Activated CD8-positive, alpha-beta T cell treated with anti-CD3 and anti-CD28 coated beads, Interleukin-2, amount 10 ng/mL, durations not matched to agents 7 days and 5 days (primary cell): ENCODE measurements at regions not wholly inside any gene's neighbourhood (a gene's known extent, or its start where the extent isn't known, plus 50 kb on each side); places are given as distances from the start of the nearest gene placed in this dataset.
"Not testable (repeated sequence)": the region's sequence is repeated elsewhere in the genome, so short reads cannot be mapped to it uniquely, and the experiment has no call there.

ENCODE experiments used
- ATAC-seq: fragments of 150-1000 bp; cut with Tn5 transposase; one replicate; pipeline ENCODE4 v1.10.0; 2021; ENCODE audit warnings: moderate library complexity
- CTCF ChIA-PET: fragments of 350-600 bp; sonication (Branson Sonifier 250); formaldehyde crosslinking; loops from one replicate; lab custom pipeline; 2021; ENCODE audit warnings: antibody characterized with exemption; lab: Charles Lee
- POLR2A ChIA-PET: fragments of 350-600 bp; sonication (Branson Sonifier 250); formaldehyde crosslinking; loops from one replicate; lab custom pipeline; 2021; ENCODE audit warnings: antibody characterized with exemption; lab: Charles Lee
- DNase-seq: peaks from one replicate; pipeline ENCODE4 v3.0.0-alpha.2; 2020
- H3K27ac Mint-ChIP-seq: one replicate; pipeline ENCODE4 v1.8.0; 2021; ENCODE audit warnings: mild to moderate bottlenecking, mixed read lengths
- H3K27me3 Mint-ChIP-seq: one replicate; pipeline ENCODE4 v1.8.0; 2021; ENCODE audit warnings: low read depth, mixed read lengths
- H3K36me3 Mint-ChIP-seq: one replicate; pipeline ENCODE4 v1.8.0; 2021; ENCODE audit warnings: low read depth, mixed read lengths
- H3K4me1 Mint-ChIP-seq: one replicate; pipeline ENCODE4 v1.8.0; 2021; ENCODE audit warnings: low read depth, mixed read lengths
- H3K4me3 Mint-ChIP-seq: one replicate; pipeline ENCODE4 v1.8.0; 2021; ENCODE audit warnings: mild to moderate bottlenecking, mixed read lengths
- H3K9me3 Mint-ChIP-seq: one replicate; pipeline ENCODE4 v1.8.0; 2022; ENCODE audit warnings: mixed read lengths; ENCODE audit not compliant: insufficient read depth

DNA sequence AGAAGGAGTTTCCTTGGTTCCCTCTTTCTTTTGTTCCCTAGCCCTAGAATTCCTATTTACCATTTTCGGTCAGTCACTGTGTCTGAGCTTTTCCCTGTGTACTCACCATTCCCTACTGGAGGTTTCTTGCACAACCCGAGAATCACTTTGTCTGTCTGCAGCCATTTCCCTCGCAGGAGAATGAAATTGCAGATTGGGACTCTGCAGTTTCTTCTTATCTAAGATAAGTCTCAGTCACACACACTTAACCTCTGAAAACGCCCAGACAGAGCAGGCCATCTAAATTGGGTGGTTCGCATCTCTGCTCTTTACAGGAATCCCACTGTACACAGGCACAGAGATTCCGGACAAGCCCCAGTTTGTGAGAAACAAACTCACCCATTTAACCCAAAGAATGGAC is 58.6 kb upstream of the CNTNAP2 start:
- no peak overlapping the region for H3K27ac Mint-ChIP-seq
- H3K36me3 Mint-ChIP-seq, result no peaks in the 10 kb centered on the region
- H3K4me1 Mint-ChIP-seq, result no peaks in the 10 kb centered on the region
- ATAC-seq (no peak), DNase-seq (no peak)
- no peak overlapping the region for H3K4me3 Mint-ChIP-seq
- ChIA-PET POLR2A (no interaction called here), CTCF (no interaction called here)
- peaks cover 6% of the 10 kb centered on the region for H3K9me3 Mint-ChIP-seq
- no peaks in the 10 kb centered on the region for H3K27me3 Mint-ChIP-seq

DNA sequence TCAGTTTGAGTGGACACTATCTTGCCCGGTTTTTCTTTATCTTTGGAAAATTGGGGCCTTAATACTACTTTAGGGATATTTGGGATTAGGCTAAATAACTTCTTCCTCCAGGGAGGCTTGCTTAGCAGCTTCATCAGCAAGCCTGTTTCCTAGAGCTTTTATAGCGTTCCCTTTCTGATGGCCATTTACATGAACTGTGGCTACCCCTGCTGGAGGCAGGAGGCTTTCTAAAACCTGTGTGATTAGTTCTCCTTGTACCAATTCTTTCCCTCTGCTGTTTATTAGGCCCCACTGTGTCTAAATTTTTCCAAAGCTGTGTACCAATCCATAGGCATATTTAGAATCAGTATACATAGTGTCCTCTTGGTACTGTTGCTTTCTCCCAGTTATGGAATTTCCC is 61.7 kb upstream of the CNTNAP2 start:
- Mint-ChIP-seq H3K4me1 (no peaks in the 10 kb centered on the region), H3K36me3 (no peaks in the 10 kb centered on the region), H3K4me3 (no peak overlapping the region), H3K27ac (no peak overlapping the region), H3K9me3 (peaks cover 12% of the 10 kb centered on the region), H3K27me3 (no peaks in the 10 kb centered on the region)
- DNase-seq (no peak), ATAC-seq (no peak)
- ChIA-PET POLR2A (no interaction called here), CTCF (no interaction called here)

DNA sequence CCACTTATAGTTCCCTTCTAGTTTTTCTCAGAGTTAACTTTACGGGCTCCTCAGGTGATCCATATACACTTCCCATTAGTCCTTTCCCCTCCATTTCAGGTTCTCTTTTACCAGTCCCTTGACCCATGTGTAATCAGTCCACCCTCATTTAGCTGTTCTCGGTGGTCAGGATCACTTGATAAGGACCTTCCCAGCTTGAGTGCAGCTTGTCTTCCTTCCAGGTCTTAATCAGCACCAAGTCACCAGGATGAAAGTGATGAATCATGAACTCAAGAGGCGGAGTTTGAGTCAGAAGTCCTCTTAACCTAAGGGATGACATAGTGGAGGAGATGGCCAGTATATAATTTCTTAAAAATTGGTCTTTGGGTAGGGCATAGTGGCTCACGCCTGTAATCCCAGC is 63.1 kb upstream of the CNTNAP2 start:
- no peaks in the 10 kb centered on the region for H3K36me3 Mint-ChIP-seq
- H3K27ac Mint-ChIP-seq, result no peak overlapping the region
- ChIA-PET CTCF (no interaction called here), POLR2A (no interaction called here)
- H3K4me3 Mint-ChIP-seq, result no peak overlapping the region
- H3K4me1 Mint-ChIP-seq, result no peaks in the 10 kb centered on the region
- peaks cover 12% of the 10 kb centered on the region for H3K9me3 Mint-ChIP-seq
- ATAC-seq, result no peak
- no peak for DNase-seq
- no peaks in the 10 kb centered on the region for H3K27me3 Mint-ChIP-seq

- H3K9me3 Mint-ChIP-seq, H3K4me3 Mint-ChIP-seq, CTCF ChIA-PET, H3K36me3 Mint-ChIP-seq, POLR2A ChIA-PET, H3K27ac Mint-ChIP-seq, H3K4me1 Mint-ChIP-seq, DNase-seq, H3K27me3 Mint-ChIP-seq, ATAC-seq: not testable (repeated sequence)
Measured at GRCh38 chr7:146043310-146043709, 73.3 kb upstream of the CNTNAP2 start.

- H3K4me3 Mint-ChIP-seq, result no peak overlapping the region
- H3K36me3 Mint-ChIP-seq, result no peaks in the 10 kb centered on the region
- DNase-seq (no peak), ATAC-seq (no peak)
- peaks cover 11% of the 10 kb centered on the region for H3K9me3 Mint-ChIP-seq
- no peaks in the 10 kb centered on the region for H3K27me3 Mint-ChIP-seq
- no peak overlapping the region for H3K27ac Mint-ChIP-seq
- ChIA-PET CTCF (no interaction called here), POLR2A (no interaction called here)
- no peaks in the 10 kb centered on the region for H3K4me1 Mint-ChIP-seq
Measured at GRCh38 chr7:146028251-146028750, 88.3 kb upstream of the CNTNAP2 start.

GRCh38 chr7:146027243-146027642 is 89.4 kb upstream of the CNTNAP2 start:
- H3K27me3 Mint-ChIP-seq, result no peaks in the 10 kb centered on the region
- peaks cover 11% of the 10 kb centered on the region for H3K9me3 Mint-ChIP-seq
- no peak overlapping the region for H3K4me3 Mint-ChIP-seq
- H3K36me3 Mint-ChIP-seq, result no peaks in the 10 kb centered on the region
- DNase-seq (no peak), ATAC-seq (no peak)
- no peaks in the 10 kb centered on the region for H3K4me1 Mint-ChIP-seq
- H3K27ac Mint-ChIP-seq, result no peak overlapping the region
- POLR2A ChIA-PET, result no interaction called here
- CTCF ChIA-PET, result no interaction called here

DNA sequence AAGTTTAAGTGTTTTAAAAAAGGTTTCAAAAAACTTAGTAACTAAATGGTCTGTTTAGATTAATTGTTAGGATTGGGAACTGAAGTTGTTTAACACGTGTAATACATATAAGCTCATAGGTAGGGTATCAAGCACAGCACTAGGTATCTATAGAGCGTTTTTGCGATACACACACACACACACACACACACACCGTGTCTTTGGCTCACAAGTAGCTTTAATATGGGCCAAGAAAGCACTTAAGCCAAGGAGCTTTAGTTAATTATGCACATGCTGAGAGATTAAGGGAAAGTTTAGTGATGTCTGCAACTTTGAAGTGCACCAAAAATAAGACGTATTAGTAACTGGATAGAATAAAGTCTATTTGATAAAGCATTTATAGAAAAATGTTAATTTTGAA is 93.8 kb upstream of the CNTNAP2 start:
- H3K27ac Mint-ChIP-seq, result no peak overlapping the region
- peaks cover 11% of the 10 kb centered on the region for H3K9me3 Mint-ChIP-seq
- DNase-seq (no peak), ATAC-seq (no peak)
- POLR2A ChIA-PET, result no interaction called here
- no peak overlapping the region for H3K4me3 Mint-ChIP-seq
- H3K36me3 Mint-ChIP-seq, result no peaks in the 10 kb centered on the region
- H3K27me3 Mint-ChIP-seq, result no peaks in the 10 kb centered on the region
- CTCF ChIA-PET, result no interaction called here
- no peaks in the 10 kb centered on the region for H3K4me1 Mint-ChIP-seq

DNA sequence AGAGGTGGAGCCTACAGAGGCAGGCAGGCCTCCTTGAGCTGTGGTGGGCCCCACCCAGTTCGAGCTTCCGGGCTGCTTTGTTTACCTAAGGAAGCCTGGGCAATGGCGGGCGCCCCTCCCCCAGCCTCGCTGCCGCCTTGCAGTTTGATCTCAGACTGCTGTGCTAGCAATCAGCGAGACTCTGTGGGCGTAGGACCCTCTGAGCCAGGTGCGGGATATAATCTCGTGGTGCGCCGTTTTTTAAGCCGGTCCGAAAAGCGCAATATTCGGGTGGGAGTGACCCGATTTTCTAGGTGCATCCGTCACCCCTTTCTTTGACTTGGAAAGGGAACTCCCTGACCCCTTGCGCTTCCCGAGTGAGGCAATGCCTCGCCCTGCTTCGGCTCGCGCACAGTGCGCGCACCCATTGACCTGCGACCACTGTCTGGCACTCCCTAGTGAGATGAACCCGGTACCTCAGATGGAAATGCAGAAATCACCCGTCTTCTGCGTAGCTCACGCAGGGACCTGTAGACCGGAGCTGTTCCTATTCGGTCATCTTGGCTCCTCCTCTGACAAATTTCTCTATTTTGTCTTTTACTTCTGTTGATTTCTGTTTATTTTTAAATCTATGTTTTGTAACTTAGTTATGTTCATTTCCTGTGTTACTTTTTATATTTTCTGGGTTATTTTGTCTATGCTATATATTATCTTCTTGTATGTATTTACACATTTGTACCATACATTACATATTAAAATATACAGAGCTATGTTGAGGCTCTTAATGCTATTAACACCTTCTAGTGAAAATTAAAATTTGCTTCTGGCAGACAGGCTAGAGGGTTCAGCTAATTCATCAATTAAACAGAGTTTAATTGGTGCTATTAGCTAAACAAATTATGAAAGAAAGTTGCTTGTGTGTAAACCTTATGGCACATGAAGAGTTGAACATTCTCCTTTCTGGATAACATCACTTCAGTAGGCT is 97.3 kb upstream of the CNTNAP2 start:
- H3K9me3 Mint-ChIP-seq, POLR2A ChIA-PET, H3K4me3 Mint-ChIP-seq, H3K4me1 Mint-ChIP-seq, DNase-seq, H3K27me3 Mint-ChIP-seq, CTCF ChIA-PET, H3K36me3 Mint-ChIP-seq, H3K27ac Mint-ChIP-seq, ATAC-seq: not testable (repeated sequence)

DNA sequence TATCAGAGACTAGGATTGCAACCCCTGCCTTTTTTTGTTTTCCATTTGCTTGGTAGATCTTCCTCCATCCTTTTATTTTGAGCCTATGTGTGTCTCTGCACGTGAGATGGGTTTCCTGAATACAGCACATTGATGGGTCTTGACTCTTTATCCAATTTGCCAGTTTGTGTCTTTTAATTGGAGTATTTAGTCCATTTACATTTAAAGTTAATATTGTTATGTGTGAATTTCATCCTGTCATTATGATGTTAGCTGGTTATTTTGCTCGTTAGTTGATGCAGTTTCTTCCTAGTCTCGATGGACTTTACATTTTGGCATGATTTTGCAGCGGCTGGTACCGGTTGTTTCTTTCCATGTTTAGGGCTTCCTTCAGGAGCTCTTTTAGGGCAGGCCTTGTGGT is 99.2 kb upstream of the CNTNAP2 start:
- DNase-seq, CTCF ChIA-PET, H3K4me1 Mint-ChIP-seq, POLR2A ChIA-PET, ATAC-seq, H3K9me3 Mint-ChIP-seq, H3K27me3 Mint-ChIP-seq, H3K36me3 Mint-ChIP-seq, H3K27ac Mint-ChIP-seq, H3K4me3 Mint-ChIP-seq: not testable (repeated sequence)

GRCh38 chr7:146014154-146014553 is 102.4 kb upstream of the CNTNAP2 start:
- POLR2A ChIA-PET, CTCF ChIA-PET, H3K27me3 Mint-ChIP-seq, ATAC-seq, H3K4me3 Mint-ChIP-seq, DNase-seq, H3K4me1 Mint-ChIP-seq, H3K36me3 Mint-ChIP-seq, H3K27ac Mint-ChIP-seq, H3K9me3 Mint-ChIP-seq: not testable (repeated sequence)

- ChIA-PET POLR2A (no interaction called here), CTCF (no interaction called here)
- Mint-ChIP-seq H3K27me3 (no peaks in the 10 kb centered on the region), H3K36me3 (no peaks in the 10 kb centered on the region), H3K9me3 (no peaks in the 10 kb centered on the region), H3K4me1 (no peaks in the 10 kb centered on the region), H3K4me3 (no peak overlapping the region), H3K27ac (no peak overlapping the region)
- DNase-seq (no peak), ATAC-seq (no peak)
Measured at GRCh38 chr7:146008293-146008692, 108.3 kb upstream of the CNTNAP2 start.

- H3K27ac Mint-ChIP-seq, result no peak overlapping the region
- ChIA-PET POLR2A (no interaction called here), CTCF (no interaction called here)
- H3K27me3 Mint-ChIP-seq, result no peaks in the 10 kb centered on the region
- ATAC-seq, result no peak
- H3K36me3 Mint-ChIP-seq, result no peaks in the 10 kb centered on the region
- H3K4me3 Mint-ChIP-seq, result no peak overlapping the region
- no peak for DNase-seq
- peaks cover 5% of the 10 kb centered on the region for H3K4me1 Mint-ChIP-seq
- no peaks in the 10 kb centered on the region for H3K9me3 Mint-ChIP-seq
Measured at GRCh38 chr7:146004805-146005204, 111.8 kb upstream of the CNTNAP2 start.
